HT-29 (cell line): ENCODE measurements at regions not wholly inside any gene's neighbourhood (a gene's known extent, or its start where the extent isn't known, plus 50 kb on each side); places are given as distances from the start of the nearest gene placed in this dataset.
"Not testable (repeated sequence)": the region's sequence is repeated elsewhere in the genome, so short reads cannot be mapped to it uniquely, and the experiment has no call there.

ENCODE experiments used
- DNase-seq: peaks from one replicate; pipeline ENCODE4 v3.0.0-alpha.2; 2015; ENCODE audit warnings: low spot score

DNA sequence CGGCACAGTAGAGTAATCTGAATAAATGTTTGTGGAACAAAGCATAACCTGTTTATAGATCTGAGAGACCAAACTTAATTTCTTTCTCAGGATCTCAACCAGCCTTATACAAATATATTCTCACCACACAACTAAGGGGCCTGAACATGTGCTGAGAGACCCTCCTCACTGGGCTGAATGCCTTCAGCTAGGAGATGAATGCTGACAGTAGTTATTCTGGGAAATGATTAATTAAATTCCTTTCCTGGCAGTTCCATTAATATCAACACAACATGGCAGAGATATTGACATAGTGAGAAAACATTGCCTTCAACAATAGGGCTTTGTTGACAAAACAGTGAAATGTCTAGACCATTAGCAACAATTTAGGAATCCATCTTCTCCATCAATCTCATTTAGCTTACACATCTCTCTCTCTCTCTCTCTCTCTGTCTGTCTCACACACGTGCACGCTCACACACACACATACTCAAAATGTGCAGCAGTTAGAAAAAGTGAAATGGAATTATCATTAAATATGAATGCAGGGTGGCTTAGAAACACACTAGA, 780.8 kb upstream of the CDH8 start:
- DNase-seq, result no peak

DNA sequence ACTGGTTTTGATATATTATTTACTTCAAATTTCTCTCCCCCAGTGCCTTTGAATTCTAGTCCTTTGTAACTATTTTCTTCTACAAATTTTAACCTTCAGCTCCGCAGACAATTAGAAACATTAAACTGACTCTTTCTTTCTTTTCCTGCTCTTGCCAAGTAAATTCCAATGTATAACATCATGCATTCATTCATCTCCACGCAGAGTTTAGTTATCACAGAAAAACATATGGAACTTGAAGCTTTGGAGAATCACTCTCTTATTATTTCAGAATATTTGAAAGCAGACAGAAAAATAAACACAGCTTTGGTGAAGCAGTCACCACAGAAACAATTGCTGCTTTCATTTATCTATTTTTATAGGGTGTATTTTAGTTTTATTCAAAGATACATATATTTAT, 778.7 kb upstream of the CDH8 start:
- no peak for DNase-seq

DNA sequence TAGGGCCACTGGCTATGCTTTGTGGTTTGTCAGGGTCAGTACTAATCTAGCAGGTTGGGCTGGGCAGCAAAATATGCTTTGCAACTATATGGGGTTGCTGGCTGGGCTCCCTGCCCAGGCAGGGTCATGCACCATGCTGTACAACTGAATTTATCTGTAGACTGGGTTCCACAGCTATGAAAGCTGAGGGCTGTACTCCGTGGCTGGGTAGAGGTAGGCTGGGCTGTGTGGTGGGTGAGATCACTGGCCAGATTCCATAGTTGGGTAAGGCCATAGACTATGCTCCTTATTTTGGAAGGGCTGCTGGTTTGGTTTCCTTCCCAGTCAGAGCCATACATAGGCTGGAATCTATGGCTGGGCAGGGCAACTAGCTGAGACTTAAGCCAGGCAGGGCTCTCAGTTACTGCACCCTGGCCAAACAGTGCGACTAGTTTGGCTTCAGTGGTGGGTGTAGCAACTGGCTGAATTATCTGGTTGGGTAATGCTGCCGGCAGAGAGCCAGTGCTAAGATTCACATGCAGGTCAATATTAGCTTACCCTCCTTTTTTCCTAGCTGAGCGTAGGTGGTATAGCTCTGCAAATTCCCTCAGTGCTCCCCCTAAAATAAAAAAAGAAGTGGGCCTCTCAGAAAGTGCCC, 769.1 kb upstream of the CDH8 start:
- DNase-seq, result no peak

DNA sequence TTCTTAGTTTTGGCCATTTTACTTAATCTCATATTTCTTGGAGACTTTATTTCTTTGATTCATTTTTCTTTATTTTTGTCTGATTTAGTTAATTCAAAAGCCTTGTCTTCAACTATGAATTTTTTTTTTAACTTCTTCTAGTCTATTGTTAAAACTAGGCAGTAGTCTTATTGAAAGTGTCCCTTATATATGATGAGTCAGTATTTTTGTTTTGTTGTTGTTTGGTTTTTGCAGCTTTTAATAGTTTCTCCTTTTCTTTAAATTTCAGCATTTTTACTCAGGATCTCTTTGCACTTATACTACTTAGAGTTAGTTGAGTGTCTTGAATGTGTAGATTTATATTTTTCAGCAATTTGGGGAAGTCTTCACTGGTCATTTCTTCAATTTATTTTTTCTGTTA, 758.5 kb upstream of the CDH8 start:
- DNase-seq, result no peak

DNA sequence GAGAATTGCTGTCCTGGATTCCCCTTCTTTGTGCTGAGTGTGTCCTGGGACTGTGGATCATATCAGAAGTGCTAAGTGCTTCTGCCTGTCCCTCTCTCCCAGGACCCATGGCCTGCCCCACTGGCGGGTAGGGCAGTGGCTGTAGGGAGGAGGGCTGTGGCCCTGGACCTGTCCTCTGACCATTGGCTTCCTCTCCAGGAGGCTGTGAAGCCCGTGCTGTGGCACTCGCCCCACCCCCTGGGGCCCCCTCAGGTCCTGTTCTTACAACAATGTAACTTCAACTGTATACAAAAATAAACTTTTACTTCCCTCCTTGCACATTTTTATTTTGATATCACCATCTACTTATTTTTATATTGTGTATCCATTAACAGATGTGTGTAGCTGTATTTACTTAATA, 743.8 kb upstream of the CDH8 start:
- DNase-seq, result not testable (repeated sequence)

DNA sequence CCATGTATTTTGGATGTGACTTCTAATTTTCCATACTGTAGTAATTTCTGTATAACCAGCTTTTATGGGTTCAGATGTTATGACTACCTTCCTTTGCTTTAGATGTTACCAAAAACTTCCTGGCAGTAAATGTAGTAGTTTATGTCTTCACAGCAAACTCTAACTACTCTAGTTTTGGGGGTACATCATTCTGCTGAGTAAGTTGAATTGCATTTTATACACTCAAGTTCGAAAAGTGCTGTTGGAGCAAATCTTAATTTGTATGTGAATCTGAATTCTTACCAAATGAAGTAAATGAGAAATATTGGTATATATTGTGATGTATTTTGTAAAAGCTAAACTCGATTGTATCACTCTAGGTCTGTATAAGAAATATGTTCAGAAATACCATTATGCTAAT, 728.3 kb upstream of the CDH8 start:
- no peak for DNase-seq

DNA sequence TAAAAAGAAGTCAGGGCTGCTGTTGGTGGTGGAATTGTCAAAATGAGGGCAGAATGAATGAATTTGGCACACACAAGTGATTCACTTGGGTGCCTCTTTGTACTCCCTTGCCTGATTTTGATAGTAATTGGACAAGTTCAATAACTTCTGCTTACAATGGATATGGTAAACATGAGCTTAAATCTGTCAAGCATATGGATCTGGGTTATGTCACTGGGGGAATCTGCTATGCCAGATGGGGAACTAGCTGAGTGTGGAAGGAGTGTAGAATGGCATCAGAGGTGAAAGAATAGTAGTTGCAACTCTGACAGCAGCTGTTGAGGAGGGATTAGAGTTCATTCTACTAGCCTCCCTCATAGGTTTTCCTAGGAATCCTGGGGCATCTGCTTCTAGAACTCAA, 724.2 kb upstream of the CDH8 start:
- no peak for DNase-seq

DNA sequence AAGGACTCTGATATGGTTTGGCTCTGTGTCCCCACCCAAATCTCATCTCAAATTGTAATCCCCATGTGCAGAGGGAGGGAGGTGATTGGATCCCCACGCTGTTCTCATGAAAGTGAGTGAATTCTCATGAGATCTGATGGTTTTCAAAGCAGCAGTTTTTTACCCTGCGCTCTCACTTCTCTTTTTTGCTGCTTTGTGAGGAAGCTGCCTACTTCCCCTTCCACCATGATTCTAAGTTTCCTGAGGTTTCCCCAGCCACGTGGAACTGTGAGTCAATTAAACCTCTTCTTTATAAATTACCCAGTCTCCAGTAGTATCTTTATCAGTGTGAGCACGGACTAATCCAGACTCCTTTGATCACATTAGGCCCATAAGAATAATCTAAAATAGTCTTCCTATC, 719.7 kb upstream of the CDH8 start:
- DNase-seq, result no peak

DNA sequence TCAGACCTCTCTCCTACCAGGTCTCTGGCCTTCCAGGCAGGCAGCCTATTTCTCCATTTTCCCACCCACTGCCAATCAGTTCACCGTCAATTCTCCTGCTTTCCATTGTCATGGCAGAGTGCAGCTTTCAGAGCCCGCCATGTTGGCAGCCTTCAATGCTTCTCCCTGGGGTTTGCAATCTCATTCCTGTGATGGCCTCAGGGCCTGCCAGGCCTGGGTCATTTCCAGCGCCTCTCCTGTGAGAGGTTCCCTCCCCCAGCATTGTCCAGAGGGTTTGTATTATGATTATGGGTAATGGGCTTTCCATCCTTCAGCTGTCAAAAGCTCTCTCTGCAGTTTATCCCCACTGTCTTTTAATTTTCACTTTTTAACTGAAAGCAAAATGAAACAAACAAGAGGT, 716.6 kb upstream of the CDH8 start:
- DNase-seq, result no peak

DNA sequence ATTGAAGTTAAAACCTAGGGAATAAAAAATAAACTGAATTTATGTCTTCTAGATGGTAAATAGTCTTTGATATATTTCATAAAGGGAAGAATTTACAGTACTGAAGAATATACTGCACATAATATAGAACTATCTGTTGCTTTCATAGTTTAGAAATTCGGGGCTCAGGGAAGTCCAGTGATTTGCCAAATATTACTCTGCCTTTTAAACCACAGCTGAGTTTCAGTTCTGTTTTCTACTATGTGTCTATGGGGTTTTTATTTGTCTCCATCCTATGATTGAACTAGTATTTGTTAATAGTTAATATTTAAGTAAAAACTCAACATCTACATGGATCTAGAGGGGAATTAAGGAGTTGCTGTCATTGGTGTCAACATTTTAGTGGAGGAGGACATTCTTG, 715.0 kb upstream of the CDH8 start:
- no peak for DNase-seq

DNA sequence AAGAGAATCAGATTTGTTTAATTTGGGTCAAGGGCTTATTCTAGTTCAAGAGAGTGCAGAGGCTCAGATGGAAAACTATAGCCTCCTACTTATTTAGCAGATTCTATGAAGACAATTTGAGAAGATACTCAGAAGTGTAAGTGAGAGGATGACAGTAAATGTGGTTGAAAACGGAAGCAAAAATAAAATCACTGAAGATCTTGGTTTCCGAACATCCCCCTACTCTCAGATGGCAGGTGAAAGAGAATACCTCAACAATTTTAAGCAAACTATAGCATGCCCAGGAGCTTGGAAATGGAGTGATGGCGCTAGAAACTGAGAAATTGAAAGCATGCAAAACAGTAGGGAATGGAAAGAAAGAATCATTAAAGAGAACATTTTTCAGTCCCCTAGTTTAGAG, 705.5 kb upstream of the CDH8 start:
- no peak for DNase-seq

DNA sequence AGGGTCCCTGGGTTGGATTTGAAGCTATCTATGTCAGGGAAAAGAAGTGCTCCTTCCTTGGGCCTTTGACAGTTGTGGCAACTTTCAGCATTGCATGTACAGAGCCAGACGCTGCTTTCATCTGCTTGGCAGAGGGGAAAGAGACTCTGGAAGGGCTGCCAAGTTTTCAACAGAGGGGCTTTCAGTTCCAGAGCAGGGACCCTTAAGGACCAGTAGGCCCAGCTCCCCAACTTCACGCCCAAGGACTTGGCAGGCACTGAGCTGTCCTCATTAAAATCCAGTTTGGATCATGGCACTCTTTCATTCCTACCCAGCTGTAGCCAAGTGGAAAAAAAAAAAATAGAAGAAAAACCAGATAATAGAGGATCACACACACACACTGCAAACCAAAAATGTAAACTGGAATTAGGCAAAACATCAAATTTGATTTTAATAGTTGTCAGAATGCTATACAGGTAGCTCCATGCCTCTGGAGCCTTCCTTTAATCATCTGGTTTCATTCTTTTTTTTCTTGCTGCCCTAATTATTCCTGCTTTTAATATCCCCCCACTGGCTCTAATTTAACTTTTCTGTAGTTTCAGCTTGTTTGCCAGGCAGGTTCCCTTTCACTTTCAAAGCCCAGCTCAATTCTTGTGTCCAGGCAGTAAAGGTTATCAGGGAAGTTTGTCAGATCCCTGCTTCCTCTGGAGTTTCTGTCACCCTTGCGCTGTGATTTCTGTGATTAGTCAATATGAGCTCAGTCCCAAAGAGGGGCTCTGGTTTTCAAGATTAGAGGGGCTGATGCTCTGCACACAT, 702.6 kb upstream of the CDH8 start:
- no peak for DNase-seq

DNA sequence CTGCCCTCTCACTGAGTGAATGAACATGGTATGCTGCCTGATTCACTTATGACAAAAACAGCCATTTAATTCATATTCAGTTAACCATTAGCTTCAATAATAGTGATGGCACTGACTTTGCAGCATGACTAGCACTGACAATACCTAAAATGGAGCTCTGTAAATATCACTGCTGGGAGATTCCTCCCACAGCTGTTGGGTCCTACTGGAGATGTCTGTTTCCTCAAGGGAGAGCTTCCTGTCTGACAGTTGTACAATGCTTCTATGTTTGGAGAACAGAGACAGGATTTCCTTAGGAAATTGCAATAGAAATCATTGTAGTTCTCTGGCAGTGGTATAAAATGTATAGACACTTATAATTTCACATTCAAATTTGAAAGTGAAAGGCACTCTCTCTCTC, 695.9 kb upstream of the CDH8 start:
- no peak for DNase-seq

DNA sequence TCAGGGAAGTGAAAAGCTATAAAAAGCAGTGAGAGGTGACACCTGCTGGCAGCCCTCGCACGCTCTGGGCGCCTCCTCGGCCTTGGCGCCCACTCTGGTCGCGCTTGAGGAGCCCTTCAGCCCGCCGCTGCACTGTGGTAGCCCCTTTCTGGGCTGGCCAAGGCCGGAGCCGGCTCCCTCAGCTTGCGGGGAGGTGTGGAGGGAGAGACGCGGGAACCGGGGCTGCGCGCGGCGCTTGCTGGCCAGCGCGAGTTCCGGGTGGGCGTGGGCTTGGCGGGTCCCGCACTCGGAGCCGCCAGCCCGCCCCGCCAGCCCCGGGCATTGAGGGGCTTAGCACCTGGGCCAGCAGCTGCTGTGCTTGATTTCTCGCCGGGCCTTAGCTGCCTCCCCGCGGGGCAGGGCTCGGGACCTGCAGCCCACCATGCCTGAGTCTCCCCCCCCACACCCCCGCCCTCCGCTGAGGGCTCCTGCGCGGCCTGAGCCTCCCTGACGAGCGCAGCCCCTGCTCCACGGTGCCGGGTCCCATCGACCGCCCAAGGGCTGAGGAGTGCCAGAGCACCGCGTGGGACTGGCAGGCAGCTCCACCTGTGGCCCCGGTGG, 688.5 kb upstream of the CDH8 start:
- DNase-seq, result not testable (repeated sequence)

DNA sequence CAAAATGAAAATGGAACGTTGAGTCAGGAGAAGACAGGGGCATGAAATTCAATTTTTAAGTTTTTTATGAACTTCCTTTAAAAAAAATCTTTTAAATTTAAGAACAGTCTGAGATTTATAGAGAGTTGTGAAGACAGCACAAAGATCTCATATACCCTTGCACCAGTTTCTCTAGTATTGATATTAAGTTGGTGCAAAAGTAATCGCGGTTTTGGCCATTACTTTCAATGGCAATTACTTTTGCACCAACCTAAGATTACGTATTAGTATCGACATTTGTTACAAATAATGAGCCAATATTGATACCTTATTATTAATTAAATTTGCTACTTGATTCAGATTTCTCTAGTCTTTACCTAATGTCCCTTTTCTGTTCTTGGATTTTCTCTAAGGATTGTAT, 684.4 kb upstream of the CDH8 start:
- DNase-seq, result no peak

DNA sequence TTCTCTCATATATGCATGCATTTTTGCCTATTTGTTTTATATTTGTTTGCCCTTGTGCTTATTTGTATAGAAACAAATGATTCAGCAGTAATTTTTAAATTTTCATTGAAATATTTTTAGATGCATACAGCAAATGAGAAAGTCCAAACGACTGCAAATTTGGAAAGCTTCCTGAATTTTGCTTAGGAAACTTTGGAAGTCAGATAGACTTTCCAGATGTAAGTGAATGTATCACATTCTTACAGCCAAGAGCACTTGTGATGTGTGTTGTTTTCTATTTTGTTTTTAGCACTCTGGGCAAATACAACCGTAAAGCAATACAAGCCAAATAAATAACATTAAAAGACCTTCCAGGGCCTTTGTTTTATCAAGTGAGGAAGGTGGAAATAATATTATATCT, 680.8 kb upstream of the CDH8 start:
- no peak for DNase-seq

DNA sequence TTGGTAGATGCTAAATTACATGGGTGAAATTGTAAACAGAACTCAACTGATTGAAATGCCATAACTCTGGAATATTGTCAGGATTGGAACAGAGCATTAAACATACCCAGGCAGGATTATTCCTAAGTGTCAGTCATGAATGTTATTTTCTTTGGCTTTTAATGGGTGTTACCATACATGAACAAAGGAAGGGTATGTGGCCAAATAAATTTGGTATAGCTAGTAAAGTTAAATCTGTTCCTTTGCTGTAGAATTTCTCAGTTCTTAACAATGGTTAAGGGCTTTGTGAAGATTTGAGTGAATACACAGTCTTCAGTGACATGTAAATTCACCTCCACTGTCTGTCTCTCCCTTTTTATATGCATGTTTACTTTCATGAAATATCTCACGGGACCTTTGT, 679.5 kb upstream of the CDH8 start:
- DNase-seq, result no peak

DNA sequence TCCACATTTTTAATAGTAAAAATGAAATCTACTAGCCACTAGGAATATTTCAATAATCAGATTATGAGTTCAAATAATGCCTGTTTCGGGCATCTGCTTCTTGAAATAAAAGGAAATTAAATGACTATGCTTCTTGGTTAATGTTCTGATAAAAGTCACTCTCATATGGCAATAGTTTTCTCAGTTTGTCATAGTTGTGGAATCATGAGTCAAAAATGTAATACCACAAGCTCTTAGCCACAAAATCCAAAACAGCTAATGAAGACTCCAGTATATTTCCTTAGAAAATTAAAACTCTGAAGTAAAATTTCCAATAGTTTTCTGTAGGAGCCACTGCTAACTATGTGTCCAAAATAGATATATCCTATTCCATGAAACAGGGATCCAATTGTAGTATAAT, 676.3 kb upstream of the CDH8 start:
- DNase-seq, result no peak

DNA sequence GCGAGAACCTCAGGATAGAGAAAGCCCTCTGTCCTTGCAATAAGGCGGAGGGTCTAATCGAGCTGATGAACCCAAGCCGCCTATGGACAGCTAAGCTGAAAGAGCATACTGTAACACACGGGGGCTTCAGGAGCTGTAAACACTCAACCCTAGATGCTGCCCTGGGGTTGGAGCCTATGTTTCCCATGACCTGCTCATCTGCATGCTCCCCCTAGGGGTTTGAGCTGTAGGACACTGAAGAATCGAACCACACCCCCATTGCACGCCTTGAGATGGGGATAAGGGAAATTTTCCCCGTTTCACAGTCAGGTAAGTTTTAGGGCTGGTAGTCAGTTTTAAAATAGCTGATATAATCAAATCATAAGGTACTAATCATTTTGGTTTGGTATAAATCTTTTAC, 675.6 kb upstream of the CDH8 start:
- DNase-seq, result peak; percentile 18

DNA sequence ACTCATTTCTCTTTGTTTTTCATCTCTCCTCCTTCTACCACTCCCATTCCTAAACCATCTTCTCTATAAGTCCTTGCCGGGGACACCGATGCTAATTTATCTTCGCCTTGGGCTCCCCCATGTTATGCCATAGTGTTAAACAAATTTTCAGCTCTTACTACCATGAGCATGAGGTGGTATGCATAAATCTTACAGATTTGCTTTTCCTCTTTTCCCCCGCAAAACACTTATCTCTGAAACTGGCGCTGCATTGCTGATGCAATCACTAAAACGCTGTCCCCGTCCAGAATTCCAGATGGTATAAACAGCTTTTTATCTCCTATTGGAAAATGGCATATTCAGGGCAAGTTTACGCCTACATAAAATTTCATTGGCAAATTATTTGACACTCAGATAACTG, 673.6 kb upstream of the CDH8 start:
- no peak for DNase-seq

DNA sequence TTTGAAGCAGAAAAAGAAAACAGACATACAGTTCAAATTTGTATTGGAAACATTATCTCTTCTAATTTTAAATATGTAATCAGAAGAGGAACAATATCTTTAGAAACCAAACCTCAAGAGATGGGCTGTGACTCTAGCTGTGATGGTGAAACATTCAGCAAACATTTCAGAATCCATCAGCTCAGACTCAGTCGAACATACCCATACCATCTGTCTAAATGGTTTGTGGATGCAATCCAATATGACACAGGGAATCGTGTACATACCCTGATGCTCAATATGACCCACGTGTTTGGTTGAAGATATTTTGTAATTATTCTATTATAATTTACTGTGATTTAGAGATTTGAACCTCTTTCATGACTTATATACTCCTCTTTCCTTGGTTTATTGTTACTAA, 665.2 kb upstream of the CDH8 start:
- DNase-seq, result no peak

DNA sequence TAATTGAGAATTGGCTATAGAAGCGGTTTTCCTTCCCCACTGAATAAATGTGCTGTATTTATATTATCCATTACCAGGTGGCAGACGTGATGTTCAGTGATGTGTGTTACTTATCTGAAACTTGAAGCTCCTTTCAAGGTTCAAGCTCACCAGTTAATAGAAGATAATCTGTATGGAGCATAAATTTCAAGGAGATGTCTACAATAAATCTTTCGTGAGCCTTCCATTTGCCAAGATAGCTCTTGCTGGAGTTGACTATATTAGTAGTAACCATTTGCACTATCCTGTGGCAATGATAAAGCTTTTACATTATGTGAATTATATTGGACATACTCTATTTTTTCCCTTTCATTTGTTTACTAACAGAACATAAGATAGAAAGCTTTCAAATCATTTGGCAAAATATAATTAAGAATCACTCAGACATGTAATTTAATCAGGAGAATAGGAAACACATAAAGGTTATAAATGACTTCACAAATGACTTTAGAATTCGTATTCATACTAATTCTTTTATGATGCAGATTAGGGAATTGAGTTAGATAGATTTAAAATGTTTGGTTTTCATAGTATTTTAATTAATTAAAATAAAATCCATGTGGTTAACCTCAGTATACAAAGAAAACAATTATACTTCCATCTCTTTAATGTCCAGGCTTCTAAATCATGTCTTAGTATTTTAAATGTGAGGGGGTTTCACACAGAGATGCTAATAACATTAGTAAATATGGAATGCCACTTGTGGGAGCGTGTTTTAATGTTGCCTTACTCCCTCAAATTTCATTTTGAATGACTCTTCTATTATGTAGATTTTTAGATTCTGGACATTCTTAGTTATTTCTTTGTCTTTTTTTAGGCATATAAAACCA, 664.4 kb upstream of the CDH8 start:
- no peak for DNase-seq
